Fibroblast of villous mesenchyme (primary cell): ENCODE measurements at regions not wholly inside any gene's neighbourhood (a gene's known extent, or its start where the extent isn't known, plus 50 kb on each side); places are given as distances from the start of the nearest gene placed in this dataset.
"Not testable (repeated sequence)": the region's sequence is repeated elsewhere in the genome, so short reads cannot be mapped to it uniquely, and the experiment has no call there.

Experiments
- DNase-seq: peaks from one replicate; pipeline ENCODE4 v3.0.0-alpha.2; 2010; ENCODE audit warnings: low read depth
- H3K4me3 ChIP-seq: 2 replicates; pipeline ENCODE4 v1.5.1; 2011; ENCODE audit warnings: low read depth, mild to moderate bottlenecking, low read length
- CTCF ChIP-seq: IDR thresholded peaks from 2 replicates; pipeline ENCODE4 v1.5.1; 2012; ENCODE audit warnings: low read depth, mild to moderate bottlenecking, low read length; ENCODE audit not compliant: insufficient read depth

DNA sequence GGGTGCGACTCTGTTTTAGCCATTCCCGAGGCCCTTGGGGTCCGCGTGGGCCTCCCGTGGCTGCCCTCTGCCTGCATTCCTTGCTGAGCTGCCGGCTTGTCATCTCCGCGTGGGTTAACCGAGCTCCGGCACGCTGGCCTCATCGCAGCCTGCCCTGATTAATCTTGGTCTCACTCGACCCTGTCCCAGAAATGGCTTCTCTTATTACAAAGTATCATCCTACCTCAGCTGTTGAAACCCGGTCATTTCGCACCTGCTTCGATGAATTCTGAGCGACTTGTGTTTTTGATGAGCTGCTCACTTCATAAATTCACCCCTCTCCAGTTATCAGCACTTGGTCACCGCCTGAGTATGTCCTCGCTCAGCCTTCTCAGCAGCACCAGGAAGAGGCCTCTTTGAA is 123.5 kb upstream of the EGFLAM start:
- H3K4me3 ChIP-seq, result no peak overlapping the region
- no peak for DNase-seq
- TF ChIP-seq CTCF, result no peak

DNA sequence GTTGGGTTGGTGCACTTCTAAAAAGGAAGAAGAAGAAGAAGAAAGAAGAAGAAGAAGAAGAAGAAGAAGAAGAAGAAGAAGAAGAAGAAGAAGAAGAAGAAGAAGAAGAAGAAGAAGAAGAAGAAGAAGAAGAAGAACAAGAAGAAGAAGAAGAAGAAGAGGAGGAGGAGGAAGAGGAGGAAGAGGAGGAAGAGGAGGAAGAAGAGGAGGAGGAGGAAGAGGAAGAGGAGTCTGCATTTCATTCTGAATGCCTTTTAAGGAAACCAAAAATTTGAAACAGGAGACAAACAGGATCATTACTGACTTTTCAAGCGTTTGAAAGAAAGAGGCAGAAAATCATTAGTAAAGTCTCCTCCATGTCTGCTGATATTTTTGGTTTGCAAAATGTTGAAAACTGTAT is 124.1 kb upstream of the EGFLAM start:
- DNase-seq, H3K4me3 ChIP-seq: not testable (repeated sequence)

GRCh38 chr5:38131686-38132085 is 126.7 kb upstream of the EGFLAM start:
- TF ChIP-seq CTCF, result no peak
- no peak for DNase-seq
- H3K4me3 ChIP-seq, result no peak overlapping the region

GRCh38 chr5:38124321-38124720 is 134.0 kb upstream of the EGFLAM start:
- no peak for TF ChIP-seq CTCF
- no peak overlapping the region for H3K4me3 ChIP-seq
- no peak for DNase-seq

DNA sequence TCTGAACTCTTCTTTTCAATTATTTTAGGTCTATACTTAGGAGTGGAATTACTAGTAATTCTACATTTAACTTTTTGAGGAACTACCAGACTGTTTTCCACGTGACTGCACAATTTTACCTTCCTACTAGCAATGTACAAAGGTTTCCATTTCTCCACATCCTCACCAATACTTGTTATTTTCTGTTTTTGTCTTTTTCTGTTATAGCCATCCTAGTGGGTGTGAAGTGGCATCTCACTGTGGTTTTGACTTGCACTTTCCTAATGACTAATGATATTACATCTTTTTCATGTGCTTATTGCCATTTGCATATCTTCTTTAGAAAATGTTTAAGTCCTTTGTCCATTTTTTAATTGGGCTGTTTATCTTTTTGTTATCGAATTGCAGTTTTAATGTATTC is 136.9 kb upstream of the EGFLAM start:
- no peak for DNase-seq
- no peak for TF ChIP-seq CTCF
- no peak overlapping the region for H3K4me3 ChIP-seq

DNA sequence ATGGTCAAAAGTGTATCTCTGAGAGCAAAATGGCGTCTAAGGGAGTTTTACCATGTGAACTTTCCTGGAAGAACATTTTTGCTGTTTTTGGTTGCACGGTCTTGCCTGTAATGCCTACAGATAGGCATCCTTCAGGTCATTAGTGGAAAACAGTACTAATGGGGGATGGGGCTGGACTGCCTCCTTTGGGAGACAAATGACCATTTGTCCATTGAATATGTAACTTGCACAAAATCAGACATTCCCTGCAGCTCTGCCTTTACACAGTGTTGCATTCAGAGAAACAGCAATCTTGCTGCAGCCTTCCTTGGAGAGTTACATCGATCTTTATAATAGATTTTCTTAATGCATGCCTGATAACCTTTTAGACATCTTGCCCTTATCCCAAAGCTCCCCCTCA is 138.5 kb upstream of the EGFLAM start:
- DNase-seq, result no peak
- no peak for TF ChIP-seq CTCF
- no peak overlapping the region for H3K4me3 ChIP-seq

DNA sequence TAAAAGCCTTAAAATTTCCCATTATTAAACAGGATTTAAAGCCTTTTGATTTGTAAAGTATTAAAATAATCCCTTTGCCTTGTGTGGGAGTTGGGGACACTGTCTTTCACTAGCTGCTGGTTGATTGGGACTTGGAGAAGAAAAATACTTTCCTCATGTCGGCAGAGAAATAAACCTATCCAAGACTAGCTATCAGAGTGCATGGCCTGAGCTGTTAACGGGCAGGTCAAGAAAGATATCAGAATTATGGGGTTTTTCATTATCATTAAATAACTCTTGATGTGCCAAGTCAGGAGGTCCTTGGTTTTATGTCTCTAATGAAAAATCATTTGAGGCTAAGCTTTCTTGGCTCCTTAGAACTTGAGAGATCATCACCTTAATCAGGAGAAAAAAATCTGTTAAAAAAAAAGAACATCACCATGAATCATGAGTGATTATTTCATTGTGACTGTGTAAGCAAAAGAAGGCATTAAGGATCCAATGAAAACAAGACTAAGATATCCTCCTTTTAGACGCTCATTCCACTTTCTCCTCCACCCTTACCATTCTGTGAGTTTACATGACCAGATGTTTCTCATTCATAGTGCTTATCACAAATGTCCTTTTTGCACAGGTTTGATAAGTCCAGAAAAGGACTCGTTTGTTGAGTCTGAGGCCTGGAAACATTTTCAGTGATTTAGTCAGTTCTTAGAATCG is 140.4 kb upstream of the EGFLAM start:
- H3K4me3 ChIP-seq, result no peak overlapping the region
- TF ChIP-seq CTCF, result no peak
- peak; percentile 8 for DNase-seq
